Fibroblast of villous mesenchyme (primary cell): ENCODE measurements at regions not wholly inside any gene's neighbourhood (a gene's known extent, or its start where the extent isn't known, plus 50 kb on each side); places are given as distances from the start of the nearest gene placed in this dataset.

Experiments used
- DNase-seq: peaks from one replicate; pipeline ENCODE4 v3.0.0-alpha.2; 2010; ENCODE audit warnings: low read depth
- H3K4me3 ChIP-seq: 2 replicates; pipeline ENCODE4 v1.5.1; 2011; ENCODE audit warnings: low read depth, mild to moderate bottlenecking, low read length
- CTCF ChIP-seq: IDR thresholded peaks from 2 replicates; pipeline ENCODE4 v1.5.1; 2012; ENCODE audit warnings: low read depth, mild to moderate bottlenecking, low read length; ENCODE audit not compliant: insufficient read depth

GRCh38 chr5:135091286-135091685 lies 57.3 kb upstream of the PITX1 start:
- H3K4me3 ChIP-seq = no peak overlapping the region
- DNase-seq = no peak
- TF ChIP-seq CTCF = no peak

- no peak overlapping the region for H3K4me3 ChIP-seq
- TF ChIP-seq CTCF = no peak
- no peak for DNase-seq
These were observed 55.9 kb upstream of the PITX1 start for GRCh38 chr5:135089912-135090311.

GRCh38 chr5:135088911-135089310 lies 54.9 kb upstream of the PITX1 start:
- H3K4me3 ChIP-seq = no peak overlapping the region
- DNase-seq = no peak
- TF ChIP-seq CTCF = no peak

- DNase-seq = no peak
- no peak for TF ChIP-seq CTCF
- no peak overlapping the region for H3K4me3 ChIP-seq
These were observed 53.9 kb upstream of the PITX1 start for GRCh38 chr5:135087950-135088349.

GRCh38 chr5:135085936-135086725 lies 52.1 kb upstream of the PITX1 start:
- TF ChIP-seq CTCF = no peak
- H3K4me3 ChIP-seq = no peak overlapping the region
- no peak for DNase-seq

- TF ChIP-seq CTCF = no peak
These were observed 51.3 kb upstream of the PITX1 start for GRCh38 chr5:135085133-135085935.

More at GRCh38 chr5:135085133-135085935, 51.3 kb upstream of the PITX1 start:
- no peak overlapping the region for H3K4me3 ChIP-seq
- no peak for DNase-seq
